SH-SY5Y (cell line): ENCODE measurements at regions not wholly inside any gene's neighbourhood (a gene's known extent, or its start where the extent isn't known, plus 50 kb on each side); places are given as distances from the start of the nearest gene placed in this dataset.

Experiments used
- GATA2 ChIP-seq: IDR thresholded peaks from 2 replicates; pipeline ENCODE4 v1.6.1; 2011; ENCODE audit warnings: mild to moderate bottlenecking, low read depth, low read length
- GATA3 ChIP-seq: IDR thresholded peaks from 2 replicates; pipeline ENCODE4 v1.6.1; 2011; ENCODE audit warnings: low read depth, mild to moderate bottlenecking, low read length, moderate library complexity

- TF ChIP-seq GATA2 (no peak), GATA3 (no peak)
These were observed 84.7 kb upstream of the CALM2 start for GRCh38 chr2:47260971-47261370.
